ENCODE measurements at regions not wholly inside any gene's neighbourhood (a gene's known extent, or its start where the extent isn't known, plus 50 kb on each side); places are given as distances from the start of the nearest gene placed in this dataset.

- TF ChIP-seq CTCF (IDR thresholded peaks at IDR 0.05) (no peak), POLR2A (IDR thresholded peaks at IDR 0.05) (no peak)
Observed at GRCh38 chr9:80020530-80020929, 448.8 kb downstream of the TLE4 start.

All from adrenal gland (tissue), 5 donors.